H54 (cell line): ENCODE measurements at regions not wholly inside any gene's neighbourhood (a gene's known extent, or its start where the extent isn't known, plus 50 kb on each side); places are given as distances from the start of the nearest gene placed in this dataset.
A peak's percentile ranks its signal among the peaks of the same experiment; 100 is the strongest.

Source experiments
- DNase-seq: peaks from one replicate; pipeline ENCODE4 v3.0.0; 2011; ENCODE audit warnings: low spot score, mixed read lengths; ENCODE audit not compliant: insufficient read length
- FAIRE-seq: peaks from 3 replicates; lab custom pipeline; 2011; peaks lifted over from hg19 to GRCh38; lab: Jason Lieb, UNC
- POLR2A ChIP-seq: IDR thresholded peaks from 2 replicates; pipeline ENCODE4 v1.6.1; 2011; ENCODE audit warnings: low read depth, mild to moderate bottlenecking, low read length

- no peak for FAIRE-seq
- no peak for DNase-seq
- TF ChIP-seq POLR2A, result no peak
Observed at GRCh38 chr2:4338345-4338744, 635.0 kb downstream of the DCDC2C start.

GRCh38 chr2:4340536-4340935, 637.2 kb downstream of the DCDC2C start:
- no peak for DNase-seq
- no peak for TF ChIP-seq POLR2A
- FAIRE-seq, result no peak

GRCh38 chr2:4346628-4347027, 643.3 kb downstream of the DCDC2C start:
- no peak for DNase-seq
- no peak for FAIRE-seq
- no peak for TF ChIP-seq POLR2A

DNA sequence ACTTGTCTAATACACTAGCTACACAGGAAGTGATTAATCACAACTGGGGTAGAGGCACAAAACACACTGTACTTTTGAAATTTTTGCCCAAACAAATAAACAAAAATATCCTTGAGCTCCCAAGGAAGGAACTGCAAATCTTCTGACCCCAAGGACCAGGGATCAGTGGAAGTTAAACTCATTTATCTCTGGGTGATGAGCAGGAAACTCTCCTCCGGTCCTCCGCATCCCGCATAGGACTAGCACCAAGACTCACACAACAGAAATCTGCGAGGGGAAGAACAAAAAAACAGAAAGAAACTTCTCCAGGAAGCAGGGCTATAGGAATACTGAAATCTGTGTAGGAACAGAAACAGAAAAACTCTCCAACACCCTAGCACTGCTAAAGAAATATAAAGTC, 650.3 kb downstream of the DCDC2C start:
- FAIRE-seq (no peak), DNase-seq (no peak)
- TF ChIP-seq POLR2A, result no peak

DNA sequence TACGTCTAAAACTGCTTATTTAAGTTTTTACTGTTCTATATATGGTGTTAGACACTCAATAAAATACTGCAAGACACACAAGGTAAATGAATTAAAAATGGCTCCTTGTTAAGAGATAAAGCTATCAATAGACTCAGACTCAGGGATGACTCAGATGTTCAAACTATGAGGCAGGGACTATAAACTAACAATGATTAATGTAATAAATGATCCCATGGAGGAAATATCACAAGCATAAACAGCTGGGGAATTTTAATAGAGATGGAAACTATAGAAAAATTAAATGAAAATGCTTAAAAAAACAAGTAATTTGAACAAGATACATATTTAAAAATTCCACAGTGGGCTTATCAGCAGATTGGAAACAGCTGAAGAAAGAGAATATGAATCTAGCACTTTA, 650.8 kb downstream of the DCDC2C start:
- TF ChIP-seq POLR2A, result no peak
- DNase-seq, result no peak
- FAIRE-seq, result no peak

- no peak for TF ChIP-seq POLR2A
- DNase-seq (peak; percentile 18), FAIRE-seq (no peak)
Observed at GRCh38 chr2:4354678-4355077, 651.3 kb downstream of the DCDC2C start.

DNA sequence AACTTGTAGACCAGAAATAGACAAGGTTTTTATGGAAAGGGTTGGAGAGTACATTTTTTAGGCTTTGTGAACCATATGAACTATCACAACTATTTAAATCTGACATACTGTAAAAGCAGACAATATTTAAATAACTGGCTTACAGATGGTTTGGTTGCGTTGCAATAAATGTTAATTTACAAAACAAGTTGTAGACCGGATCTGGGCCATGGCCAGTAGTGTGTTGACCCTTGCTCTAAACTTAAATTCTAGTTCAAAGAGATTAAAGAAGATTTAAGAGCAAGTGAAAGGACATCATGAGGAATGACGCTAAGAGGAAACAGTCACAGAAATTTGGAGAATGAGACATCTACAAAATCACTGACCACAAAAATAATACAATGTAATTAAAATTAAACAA, 652.7 kb downstream of the DCDC2C start:
- no peak for TF ChIP-seq POLR2A
- DNase-seq (no peak), FAIRE-seq (no peak)

GRCh38 chr2:4356541-4356940, 653.2 kb downstream of the DCDC2C start:
- DNase-seq (no peak), FAIRE-seq (no peak)
- no peak for TF ChIP-seq POLR2A

GRCh38 chr2:4357121-4357520, 653.7 kb downstream of the DCDC2C start:
- FAIRE-seq (no peak), DNase-seq (no peak)
- no peak for TF ChIP-seq POLR2A

DNA sequence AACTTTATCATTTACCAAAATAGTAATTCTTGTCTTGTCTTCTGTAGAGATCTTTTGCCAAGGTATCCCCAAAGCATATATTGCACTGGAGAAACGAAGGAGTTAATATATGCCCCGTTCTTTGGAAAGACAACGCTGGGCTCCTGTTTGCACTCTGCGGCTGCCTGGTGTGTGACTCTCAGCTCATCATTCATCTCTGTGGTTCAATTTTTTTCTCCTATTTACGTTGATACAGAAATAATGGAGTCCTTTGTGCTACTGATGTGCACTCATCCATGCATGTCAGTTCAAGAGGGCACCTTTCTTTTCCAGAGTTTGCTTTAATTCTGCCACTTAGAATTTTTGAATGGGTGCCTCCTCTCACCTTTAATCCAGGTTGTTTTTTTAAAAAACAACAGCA, 655.5 kb downstream of the DCDC2C start:
- no peak for TF ChIP-seq POLR2A
- DNase-seq (no peak), FAIRE-seq (no peak)

DNA sequence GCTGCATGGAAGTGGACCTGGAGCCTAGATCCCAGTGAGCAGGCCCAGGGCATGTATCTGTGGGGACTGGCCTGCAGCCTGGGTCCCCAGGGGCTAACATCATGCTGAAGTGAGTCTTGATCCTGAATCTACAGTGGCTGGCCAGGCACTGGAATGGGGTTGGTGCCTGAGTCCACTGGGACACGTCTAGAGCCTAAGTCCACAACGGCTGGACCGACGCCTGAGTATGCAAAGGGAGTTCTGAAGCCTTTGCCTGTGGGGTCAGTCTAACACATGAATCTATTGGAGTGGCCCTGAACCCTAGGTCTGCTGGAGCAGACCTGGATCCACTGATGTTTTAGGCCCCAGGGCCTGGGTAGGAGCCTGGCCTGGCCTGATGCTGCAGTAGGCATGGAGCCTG, 665.5 kb downstream of the DCDC2C start:
- FAIRE-seq (no peak), DNase-seq (no peak)
- no peak for TF ChIP-seq POLR2A

DNA sequence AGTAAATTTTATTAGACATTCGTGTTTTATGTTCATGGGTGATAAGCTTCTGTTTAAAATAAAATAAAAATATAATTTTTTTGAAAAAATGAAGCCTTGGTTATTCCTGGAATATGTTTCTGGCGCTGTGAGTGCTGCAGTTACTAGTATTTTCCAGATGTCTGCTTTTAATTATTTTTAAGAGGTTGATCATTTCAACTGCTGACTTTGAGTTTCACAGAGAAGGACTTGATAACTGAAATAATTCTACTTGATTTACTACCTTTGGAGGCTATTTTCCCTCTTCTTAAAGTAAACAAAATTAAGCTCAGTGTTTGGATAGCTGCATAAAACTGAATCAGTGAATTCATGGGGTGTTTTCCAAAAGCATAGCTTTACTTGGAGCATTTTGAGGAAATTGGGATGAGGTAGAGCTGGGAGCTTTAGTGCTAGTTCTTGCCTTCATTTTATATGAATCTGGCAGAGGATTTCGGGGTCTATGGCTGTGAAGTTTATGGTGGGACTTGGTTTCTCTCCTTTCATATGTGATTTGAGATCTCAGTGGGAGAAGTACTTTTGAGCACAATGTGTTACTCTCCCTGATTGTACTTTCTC, 666.5 kb downstream of the DCDC2C start:
- FAIRE-seq, result no peak
- no peak for TF ChIP-seq POLR2A
- DNase-seq, result no peak

- no peak for TF ChIP-seq POLR2A
- DNase-seq (no peak), FAIRE-seq (no peak)
Observed at GRCh38 chr2:4370422-4371090, 667.2 kb downstream of the DCDC2C start.

- DNase-seq (no peak), FAIRE-seq (no peak)
- no peak for TF ChIP-seq POLR2A
Observed at GRCh38 chr2:4381049-4381448, 677.7 kb downstream of the DCDC2C start.

GRCh38 chr2:4381773-4382172, 678.4 kb downstream of the DCDC2C start:
- no peak for TF ChIP-seq POLR2A
- FAIRE-seq, result no peak

More at GRCh38 chr2:4381773-4382172, 678.4 kb downstream of the DCDC2C start:
- no peak for DNase-seq
